Left ventricle myocardium superior (tissue), 1 donor: ENCODE measurements at regions not wholly inside any gene's neighbourhood (a gene's known extent, or its start where the extent isn't known, plus 50 kb on each side); places are given as distances from the start of the nearest gene placed in this dataset.
"Not testable (repeated sequence)": the region's sequence is repeated elsewhere in the genome, so short reads cannot be mapped to it uniquely, and the experiment has no call there.

Source experiments
- ATAC-seq: fragments of 200-7000 bp; cut with Tn5 transposase; one replicate; pipeline ENCODE4 v1.9.1; 2020; ENCODE audit warnings: mild to moderate bottlenecking, moderate library complexity
- DNase-seq: peaks from one replicate; pipeline ENCODE4 v3.0.0-alpha.2; 2020
- intact Hi-C: fragments of 100-400 bp; cut with micrococcal nuclease; formaldehyde crosslinking; loops from one replicate; pipeline ENCODE4 v1.11.0; 2022
- donor health status: DM: no; HTN: yes; CAD: no; lungs with severe emphysema.

GRCh38 chr4:118485801-118486314 lies 133.1 kb upstream of the PRSS12 start:
- intact Hi-C loops, DNase-seq: not testable (repeated sequence)
- ATAC-seq, result peak; percentile 37

DNA sequence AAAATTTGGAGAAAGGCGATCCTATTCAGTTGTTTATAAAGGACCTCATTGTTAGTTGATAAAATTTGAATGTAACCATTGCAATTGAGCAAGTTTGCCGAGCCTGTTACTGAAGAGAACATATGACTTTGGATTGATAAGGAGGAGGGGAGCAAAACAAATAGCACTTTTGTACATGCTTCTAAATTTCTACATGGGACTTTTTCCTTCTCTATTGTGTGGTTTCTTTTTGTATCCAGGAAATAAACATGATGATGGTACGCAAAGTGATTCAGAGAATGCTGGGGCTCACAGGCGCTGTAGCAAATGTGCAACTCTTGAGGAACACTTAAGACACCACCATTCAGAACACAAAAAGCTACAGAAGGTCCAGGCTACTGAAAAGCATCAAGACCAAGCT lies 140.2 kb upstream of the PRSS12 start:
- ATAC-seq, DNase-seq, intact Hi-C loops: not testable (repeated sequence)

GRCh38 chr4:118494437-118494836 lies 141.6 kb upstream of the PRSS12 start:
- DNase-seq, ATAC-seq, intact Hi-C loops: not testable (repeated sequence)

GRCh38 chr4:118502967-118503366 lies 150.2 kb upstream of the PRSS12 start:
- intact Hi-C loops, ATAC-seq, DNase-seq: not testable (repeated sequence)

GRCh38 chr4:118504927-118505326 lies 152.1 kb upstream of the PRSS12 start:
- intact Hi-C loops, DNase-seq, ATAC-seq: not testable (repeated sequence)

DNA sequence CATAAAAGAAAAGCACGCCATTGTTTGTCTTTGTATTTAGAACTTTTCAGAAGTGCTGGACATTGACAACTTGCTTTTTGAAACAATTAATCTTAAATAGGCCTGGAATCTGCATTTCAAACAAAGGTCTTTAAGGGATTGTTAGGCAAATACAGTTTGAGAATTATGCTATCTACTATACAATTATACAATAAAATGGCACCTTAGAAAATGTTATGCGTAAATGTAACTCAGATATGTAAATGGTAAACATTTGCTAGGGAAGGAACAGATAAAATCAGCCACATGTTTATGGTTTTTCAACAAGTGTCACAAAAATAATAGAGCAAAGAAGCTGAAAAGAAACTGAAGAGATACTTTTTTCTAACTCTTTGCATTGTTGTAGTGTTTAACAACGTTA lies 152.7 kb upstream of the PRSS12 start:
- ATAC-seq, result not testable (repeated sequence)

GRCh38 chr4:118512870-118513269 lies 160.1 kb upstream of the PRSS12 start:
- intact Hi-C loops, ATAC-seq, DNase-seq: not testable (repeated sequence)

More for the DNA sequence above, 152.7 kb upstream of the PRSS12 start:
- intact Hi-C loops, DNase-seq: not testable (repeated sequence)

DNA sequence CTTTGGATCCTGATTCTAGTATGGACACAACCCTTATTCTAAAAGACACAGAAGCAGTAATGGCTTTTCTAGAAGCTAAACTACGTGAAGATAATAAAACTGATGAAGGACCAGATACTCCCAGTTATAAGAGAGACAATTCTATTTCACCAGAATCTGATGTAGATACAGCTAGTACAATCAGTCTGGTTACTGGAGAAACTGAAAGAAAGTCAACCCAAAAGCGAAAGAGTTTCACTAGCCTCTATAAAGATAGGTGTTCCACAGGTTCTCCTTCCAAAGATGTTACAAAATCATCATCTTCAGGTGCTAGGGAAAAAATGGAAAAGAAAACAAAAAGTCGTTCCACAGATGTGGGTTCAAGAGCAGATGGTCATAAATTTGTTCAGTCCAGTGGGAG lies 161.5 kb upstream of the PRSS12 start:
- DNase-seq, intact Hi-C loops, ATAC-seq: not testable (repeated sequence)

DNA sequence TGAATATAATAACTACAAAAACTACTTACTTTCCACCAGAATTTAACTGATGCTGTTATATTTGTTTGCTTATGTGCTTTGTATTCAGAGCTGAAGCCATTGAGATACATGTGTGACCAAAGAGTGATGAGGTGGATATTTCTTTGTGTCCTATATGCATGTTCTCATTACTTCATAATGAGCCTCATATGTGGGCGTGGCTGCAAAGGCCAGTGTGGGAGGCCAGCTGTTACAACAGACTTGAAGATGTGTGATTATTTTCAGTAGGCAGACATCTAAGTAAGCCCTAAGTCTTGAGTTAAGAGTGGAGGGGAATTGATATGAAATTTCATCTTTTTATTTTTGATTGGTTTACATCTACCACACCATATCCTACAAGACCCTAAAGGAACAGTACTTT lies 163.3 kb upstream of the PRSS12 start:
- DNase-seq, intact Hi-C loops, ATAC-seq: not testable (repeated sequence)

- DNase-seq, intact Hi-C loops, ATAC-seq: not testable (repeated sequence)
Measured at GRCh38 chr4:118530107-118530506, 155.1 kb upstream of the METTL14 start.

DNA sequence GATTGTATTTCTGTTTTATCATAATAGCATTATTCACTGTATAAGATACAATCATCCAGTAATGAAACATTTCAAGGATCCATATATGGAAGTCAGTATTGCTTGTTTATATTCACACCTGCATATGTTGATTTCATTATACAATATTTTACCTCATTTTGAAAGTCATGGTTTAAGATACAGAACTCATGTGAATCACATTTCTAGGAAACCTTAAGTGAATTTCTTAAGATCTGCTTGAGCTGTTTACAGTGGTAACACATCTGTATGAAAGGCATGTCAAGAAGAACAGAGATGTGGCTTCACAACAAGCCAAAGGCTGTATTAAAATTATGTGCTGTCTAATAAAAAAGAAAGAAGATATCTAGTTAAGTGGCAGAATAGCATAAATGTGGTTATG lies 153.2 kb upstream of the METTL14 start:
- ATAC-seq, intact Hi-C loops: not testable (repeated sequence)

GRCh38 chr4:118535788-118536187 lies 149.4 kb upstream of the METTL14 start:
- DNase-seq, intact Hi-C loops, ATAC-seq: not testable (repeated sequence)

More for the DNA sequence above, 153.2 kb upstream of the METTL14 start:
- DNase-seq, result not testable (repeated sequence)

GRCh38 chr4:118539412-118540077 lies 145.6 kb upstream of the METTL14 start:
- intact Hi-C loops, DNase-seq: not testable (repeated sequence)
- peak; percentile 54 for ATAC-seq

GRCh38 chr4:118556576-118556975 lies 128.6 kb upstream of the METTL14 start:
- ATAC-seq, intact Hi-C loops, DNase-seq: not testable (repeated sequence)

GRCh38 chr4:118557298-118557851 lies 127.8 kb upstream of the METTL14 start:
- DNase-seq (no peak), ATAC-seq (no peak)
- intact Hi-C loops, result no loop called here

DNA sequence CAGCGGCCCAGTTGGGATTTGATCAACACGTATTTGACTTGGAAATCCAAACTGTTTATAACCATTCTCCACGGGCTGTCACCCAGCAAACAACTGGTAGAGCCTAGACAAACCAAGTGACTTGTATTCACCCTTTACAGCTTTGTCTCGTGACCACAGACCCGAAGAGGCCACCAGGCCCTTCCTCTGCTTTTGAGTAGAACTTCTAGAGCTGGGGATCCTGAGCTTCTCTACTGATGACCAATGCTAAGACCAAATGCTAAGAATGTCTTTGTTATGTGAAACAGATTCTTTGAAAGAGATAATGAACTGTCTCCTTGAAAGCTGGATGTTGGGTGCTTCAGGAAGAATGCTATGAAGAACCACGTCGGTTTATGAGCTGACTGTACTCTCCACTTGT lies 127.0 kb upstream of the METTL14 start:
- DNase-seq, intact Hi-C loops, ATAC-seq: not testable (repeated sequence)

- intact Hi-C loops, ATAC-seq, DNase-seq: not testable (repeated sequence)
Measured at GRCh38 chr4:118561559-118561958, 123.6 kb upstream of the METTL14 start.

DNA sequence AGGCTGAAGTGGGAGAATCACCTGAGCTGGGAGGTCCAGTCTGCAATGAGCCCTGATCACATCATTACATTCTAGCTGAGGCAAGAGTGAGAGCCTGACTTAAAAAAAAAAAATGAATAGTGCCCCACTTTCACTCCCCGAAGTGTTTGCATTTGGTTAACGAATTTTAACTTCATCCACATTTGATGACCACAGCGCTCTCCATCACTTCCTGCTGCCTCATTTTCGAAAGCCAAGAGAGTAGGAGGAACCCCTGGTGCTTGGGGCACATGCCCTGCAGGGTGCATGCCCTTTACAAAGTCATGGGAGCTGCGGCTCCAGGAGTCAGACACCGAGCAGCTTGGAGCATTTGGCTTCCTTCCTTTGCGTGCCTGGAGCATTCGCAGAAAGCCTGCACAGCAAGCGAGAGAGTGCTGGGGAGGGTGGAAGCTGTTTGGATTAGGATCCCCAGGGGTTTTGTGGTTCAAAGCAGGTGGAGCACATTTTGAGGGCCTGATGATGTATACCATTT lies 119.1 kb upstream of the METTL14 start:
- DNase-seq, result peak; percentile 38
- peak; percentile 86 for ATAC-seq
- intact Hi-C loops, result not testable (repeated sequence)

GRCh38 chr4:118572991-118573390 lies 112.2 kb upstream of the METTL14 start:
- intact Hi-C loops, DNase-seq, ATAC-seq: not testable (repeated sequence)
